ENCODE measurements at regions not wholly inside any gene's neighbourhood (a gene's known extent, or its start where the extent isn't known, plus 50 kb on each side); places are given as distances from the start of the nearest gene placed in this dataset.

DNA sequence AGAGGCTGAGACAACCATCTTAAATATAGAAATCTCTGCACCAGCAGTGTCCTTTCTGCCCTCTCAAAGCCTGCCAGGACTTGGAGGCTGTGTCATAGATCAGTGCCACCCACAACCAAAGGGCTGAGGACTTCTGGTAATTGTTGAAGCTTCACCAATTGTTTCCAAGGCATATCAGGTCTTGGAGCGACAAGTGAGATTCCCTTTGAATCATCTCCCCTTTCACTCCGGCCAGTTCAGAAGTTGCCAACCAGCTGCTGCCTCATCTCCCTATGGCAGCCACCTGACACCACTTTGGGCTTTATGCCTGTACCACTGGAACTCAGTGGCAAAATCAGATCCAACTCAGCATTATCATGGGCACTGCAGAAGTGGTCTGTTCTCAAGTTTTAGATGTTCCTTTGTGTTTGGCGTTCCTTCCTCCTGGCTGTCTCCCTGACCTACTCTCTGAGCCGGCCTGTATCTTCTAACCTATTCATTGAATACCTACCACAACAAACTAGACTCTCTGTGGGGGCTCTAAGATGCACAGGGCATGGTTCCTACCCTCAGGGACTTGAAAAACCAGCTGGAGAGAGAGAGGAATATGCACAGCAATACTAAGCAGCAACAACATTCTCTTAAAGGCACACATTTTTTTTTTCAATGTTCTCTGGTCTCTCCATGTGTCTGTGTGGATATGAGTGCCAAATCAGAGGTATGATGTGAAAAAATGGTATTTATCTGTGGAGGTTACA, 90.8 kb upstream of the PFN2 start:
- no peak for TF ChIP-seq POLR2AphosphoS5 (IDR thresholded peaks at IDR 0.05; ENCODE audit: low read depth, low read length)
- no peak for TF ChIP-seq SIN3A (IDR thresholded peaks at IDR 0.05; ENCODE audit: borderline replicate concordance, insufficient read depth, low read length)
- no peak for TF ChIP-seq FOXP2 (optimal IDR thresholded peaks at IDR 0.05; ENCODE audit: borderline replicate concordance, extremely low read depth, extremely low read length, insufficient read depth)
- TF ChIP-seq TAF1 (IDR thresholded peaks at IDR 0.05; ENCODE audit: borderline replicate concordance, insufficient read depth, low read length): no peak
- no peak for TF ChIP-seq REST (IDR thresholded peaks at IDR 0.05; ENCODE audit: insufficient read depth in 1 of 2, low read depth in 2 of 2, low read length in 2 of 2)

GRCh38 chr3:150059729-150060128, 89.0 kb upstream of the PFN2 start:
- TF ChIP-seq TAF1 (IDR thresholded peaks at IDR 0.05; ENCODE audit: borderline replicate concordance, insufficient read depth, low read length) (no peak), REST (IDR thresholded peaks at IDR 0.05; ENCODE audit: insufficient read depth in 1 of 2, low read depth in 2 of 2, low read length in 2 of 2) (no peak), SIN3A (IDR thresholded peaks at IDR 0.05; ENCODE audit: borderline replicate concordance, insufficient read depth, low read length) (no peak), POLR2AphosphoS5 (IDR thresholded peaks at IDR 0.05; ENCODE audit: low read depth, low read length) (no peak)

DNA sequence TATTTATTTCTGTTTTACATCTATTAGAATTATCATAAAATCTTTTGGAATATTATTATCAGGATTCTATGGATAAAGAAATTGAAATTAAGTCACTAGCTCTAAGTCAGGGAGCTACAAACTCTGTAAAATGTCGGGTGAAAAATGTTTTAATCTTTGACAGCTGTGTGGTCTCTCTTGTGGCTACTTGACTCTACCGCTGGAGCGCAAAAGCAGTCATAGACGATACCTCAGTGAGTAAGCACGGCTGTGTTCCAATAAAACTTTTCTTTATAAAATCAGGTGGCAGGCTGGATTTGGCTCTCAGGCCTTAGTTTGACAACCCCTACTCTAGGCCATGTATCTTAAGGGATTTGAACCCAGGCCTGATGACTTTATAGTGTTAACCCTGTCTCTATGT, 88.5 kb upstream of the PFN2 start:
- TF ChIP-seq REST (IDR thresholded peaks at IDR 0.05; ENCODE audit: insufficient read depth in 1 of 2, low read depth in 2 of 2, low read length in 2 of 2) (no peak), FOXP2 (optimal IDR thresholded peaks at IDR 0.05; ENCODE audit: borderline replicate concordance, extremely low read depth, extremely low read length, insufficient read depth) (no peak), POLR2AphosphoS5 (IDR thresholded peaks at IDR 0.05; ENCODE audit: low read depth, low read length) (no peak), SIN3A (IDR thresholded peaks at IDR 0.05; ENCODE audit: borderline replicate concordance, insufficient read depth, low read length) (no peak), TAF1 (IDR thresholded peaks at IDR 0.05; ENCODE audit: borderline replicate concordance, insufficient read depth, low read length) (no peak)

GRCh38 chr3:150057227-150057626, 86.5 kb upstream of the PFN2 start:
- TF ChIP-seq FOXP2 (optimal IDR thresholded peaks at IDR 0.05; ENCODE audit: borderline replicate concordance, extremely low read depth, extremely low read length, insufficient read depth): no peak
- TF ChIP-seq SIN3A (IDR thresholded peaks at IDR 0.05; ENCODE audit: borderline replicate concordance, insufficient read depth, low read length): no peak
- TF ChIP-seq REST (IDR thresholded peaks at IDR 0.05; ENCODE audit: insufficient read depth in 1 of 2, low read depth in 2 of 2, low read length in 2 of 2): no peak
- TF ChIP-seq TAF1 (IDR thresholded peaks at IDR 0.05; ENCODE audit: borderline replicate concordance, insufficient read depth, low read length): no peak
- no peak for TF ChIP-seq POLR2AphosphoS5 (IDR thresholded peaks at IDR 0.05; ENCODE audit: low read depth, low read length)

Data from PFSK-1 (cell line).